HEK293T (cell line): ENCODE measurements at regions not wholly inside any gene's neighbourhood (a gene's known extent, or its start where the extent isn't known, plus 50 kb on each side); places are given as distances from the start of the nearest gene placed in this dataset.

ENCODE experiments used
- BHLHE40 ChIP-seq: fragments of 450-650 bp; IDR thresholded peaks from 2 replicates; pipeline ENCODE4 v1.6.1; 2016; ENCODE audit warnings: mild to moderate bottlenecking, moderate library complexity, borderline replicate concordance
- CTBP1 ChIP-seq: fragments of 450-650 bp; IDR thresholded peaks from 2 replicates; pipeline ENCODE4 v1.6.1; 2016; ENCODE audit warnings: borderline replicate concordance
- ELF4 ChIP-seq: fragments of 450-650 bp; IDR thresholded peaks from 2 replicates; pipeline ENCODE4 v1.6.1; 2017; ENCODE audit warnings: antibody characterized with exemption
- FOXA1 ChIP-seq: fragments of 450-650 bp; IDR thresholded peaks from 2 replicates; pipeline ENCODE4 v1.6.1; 2016; ENCODE audit warnings: mild to moderate bottlenecking
- PKNOX1 ChIP-seq: fragments of 450-650 bp; IDR thresholded peaks from 2 replicates; pipeline ENCODE4 v1.6.1; 2016
- SP1 ChIP-seq: fragments of 450-650 bp; IDR thresholded peaks from 2 replicates; pipeline ENCODE4 v1.6.1; 2017
- SUZ12 ChIP-seq: fragments of 450-650 bp; IDR thresholded peaks from 2 replicates; pipeline ENCODE4 v1.6.1; 2016; ENCODE audit warnings: mild to moderate bottlenecking
- TARDBP ChIP-seq: fragments of 450-650 bp; IDR thresholded peaks from 2 replicates; pipeline ENCODE4 v1.6.1; 2016
- ZNF384 ChIP-seq: fragments of 450-650 bp; IDR thresholded peaks from 2 replicates; pipeline ENCODE4 v1.6.1; 2016

GRCh38 chr18:26708806-26709716 is 156.4 kb downstream of the AQP4 start:
- TF ChIP-seq SUZ12 (no peak), FOXA1 (no peak), CTBP1 (no peak), SP1 (no peak), PKNOX1 (no peak; the same call in 1 of the 2 replicates), TARDBP (no peak), BHLHE40 (no peak), ELF4 (no peak), ZNF384 (no peak)
